ENCODE measurements at regions not wholly inside any gene's neighbourhood (a gene's known extent, or its start where the extent isn't known, plus 50 kb on each side); places are given as distances from the start of the nearest gene placed in this dataset.

- TF ChIP-seq CTCF (IDR thresholded peaks at IDR 0.05), result no peak
These were observed 297.9 kb upstream of the PSMD7 start for GRCh38 chr16:73998707-73999106.

GRCh38 chr16:73997971-73998370 lies 298.6 kb upstream of the PSMD7 start:
- no peak for TF ChIP-seq CTCF (IDR thresholded peaks at IDR 0.05)

GRCh38 chr16:73997340-73997711 lies 299.3 kb upstream of the PSMD7 start:
- TF ChIP-seq CTCF (IDR thresholded peaks at IDR 0.05), result no peak

- no peak for TF ChIP-seq CTCF (IDR thresholded peaks at IDR 0.05)
These were observed 299.8 kb upstream of the PSMD7 start for GRCh38 chr16:73996624-73997339.

- TF ChIP-seq CTCF (IDR thresholded peaks at IDR 0.05), result no peak
These were observed 302.7 kb upstream of the PSMD7 start for GRCh38 chr16:73993878-73994277.

- no peak for TF ChIP-seq CTCF (IDR thresholded peaks at IDR 0.05)
These were observed 318.2 kb upstream of the PSMD7 start for GRCh38 chr16:73978407-73978784.

- no peak for TF ChIP-seq CTCF (IDR thresholded peaks at IDR 0.05)
These were observed 320.0 kb upstream of the PSMD7 start for GRCh38 chr16:73976644-73977043.

GRCh38 chr16:73973174-73973573 lies 323.4 kb upstream of the PSMD7 start:
- no peak for TF ChIP-seq CTCF (IDR thresholded peaks at IDR 0.05)

Data from LNCAP (cell line).